T-helper 17 cell (primary cell): ENCODE measurements at regions not wholly inside any gene's neighbourhood (a gene's known extent, or its start where the extent isn't known, plus 50 kb on each side); places are given as distances from the start of the nearest gene placed in this dataset.
"Not testable (repeated sequence)": the region's sequence is repeated elsewhere in the genome, so short reads cannot be mapped to it uniquely, and the experiment has no call there.

ENCODE experiments used
- ATAC-seq: fragments of 150-1000 bp; cut with Tn5 transposase; 2 replicates; pipeline ENCODE4 v1.10.0; 2021; ENCODE audit warnings: mild to moderate bottlenecking, moderate library complexity
- DNase-seq, 3 donors: peaks; one replicate each; pipeline versions ENCODE4 v3.0.0 to v3.0.0-alpha.2; 2020 to 2021
- H3K9me3 ChIP-seq: one replicate; pipeline ENCODE4 v1.7.0; 2013; ENCODE audit warnings: low read length, mild to moderate bottlenecking; ENCODE audit not compliant: control insufficient read depth, poor library complexity, severe bottlenecking
- H3K27ac Mint-ChIP-seq: one replicate; pipeline ENCODE4 v1.8.0; 2022; ENCODE audit warnings: mild to moderate bottlenecking, moderate library complexity, mixed read lengths
- H3K27me3 Mint-ChIP-seq: one replicate; pipeline ENCODE4 v1.8.0; 2022; ENCODE audit warnings: mixed read lengths
- H3K36me3 Mint-ChIP-seq: one replicate; pipeline ENCODE4 v1.8.0; 2022; ENCODE audit warnings: low read depth, mixed read lengths
- H3K4me1 Mint-ChIP-seq: one replicate; pipeline ENCODE4 v1.8.0; 2022; ENCODE audit warnings: mild to moderate bottlenecking, mixed read lengths
- H3K4me3 Mint-ChIP-seq: one replicate; pipeline ENCODE4 v1.8.0; 2022; ENCODE audit warnings: mild to moderate bottlenecking, moderate library complexity, mixed read lengths

GRCh38 chr4:97309121-97309520, 834.2 kb downstream of the STPG2 start:
- Mint-ChIP-seq H3K4me3 (no peak overlapping the region), H3K27ac (no peak overlapping the region), H3K27me3 (no peaks in the 10 kb centered on the region), H3K4me1 (no peaks in the 10 kb centered on the region), H3K36me3 (no peaks in the 10 kb centered on the region)
- no peaks in the 10 kb centered on the region for H3K9me3 ChIP-seq
- ATAC-seq (no peak), DNase-seq (no peak)

- no peak for DNase-seq
- Mint-ChIP-seq H3K4me1 (no peaks in the 10 kb centered on the region), H3K36me3 (no peaks in the 10 kb centered on the region), H3K4me3 (no peak overlapping the region), H3K27ac (no peak overlapping the region), H3K27me3 (no peaks in the 10 kb centered on the region)
- no peak for ATAC-seq
- H3K9me3 ChIP-seq = no peaks in the 10 kb centered on the region
These were observed 826.1 kb downstream of the STPG2 start for GRCh38 chr4:97317201-97317600.

- DNase-seq = no peak
- H3K4me3 Mint-ChIP-seq = no peak overlapping the region
These were observed 825.6 kb downstream of the STPG2 start for GRCh38 chr4:97317671-97318070.

GRCh38 chr4:97325751-97326150, 817.5 kb downstream of the STPG2 start:
- not testable (repeated sequence) for DNase-seq

More at GRCh38 chr4:97317671-97318070, 825.6 kb downstream of the STPG2 start:
- H3K36me3 Mint-ChIP-seq = no peaks in the 10 kb centered on the region
- no peaks in the 10 kb centered on the region for H3K27me3 Mint-ChIP-seq
- H3K4me1 Mint-ChIP-seq = no peaks in the 10 kb centered on the region
- H3K27ac Mint-ChIP-seq = no peak overlapping the region
- no peak for ATAC-seq
- no peaks in the 10 kb centered on the region for H3K9me3 ChIP-seq

GRCh38 chr4:97330917-97331316, 812.4 kb downstream of the STPG2 start:
- ATAC-seq (no peak), DNase-seq (no peak)
- no peak overlapping the region for H3K27ac Mint-ChIP-seq
- H3K27me3 Mint-ChIP-seq = no peaks in the 10 kb centered on the region
- no peak overlapping the region for H3K4me3 Mint-ChIP-seq
- H3K4me1 Mint-ChIP-seq = no peaks in the 10 kb centered on the region
- no peaks in the 10 kb centered on the region for H3K9me3 ChIP-seq
- no peaks in the 10 kb centered on the region for H3K36me3 Mint-ChIP-seq

More at GRCh38 chr4:97325751-97326150, 817.5 kb downstream of the STPG2 start:
- not testable (repeated sequence) for H3K27ac Mint-ChIP-seq, ATAC-seq, H3K4me1 Mint-ChIP-seq, H3K36me3 Mint-ChIP-seq, H3K4me3 Mint-ChIP-seq, H3K27me3 Mint-ChIP-seq, H3K9me3 ChIP-seq

- DNase-seq (no peak), ATAC-seq (no peak)
- Mint-ChIP-seq H3K36me3 (no peaks in the 10 kb centered on the region), H3K4me1 (no peaks in the 10 kb centered on the region), H3K27me3 (no peaks in the 10 kb centered on the region), H3K27ac (no peak overlapping the region), H3K4me3 (no peak overlapping the region)
- no peaks in the 10 kb centered on the region for H3K9me3 ChIP-seq
These were observed 808.9 kb downstream of the STPG2 start for GRCh38 chr4:97334348-97334747.

- H3K9me3 ChIP-seq = no peaks in the 10 kb centered on the region
- Mint-ChIP-seq H3K4me1 (no peaks in the 10 kb centered on the region), H3K27me3 (no peaks in the 10 kb centered on the region), H3K27ac (no peak overlapping the region), H3K36me3 (no peaks in the 10 kb centered on the region), H3K4me3 (no peak overlapping the region)
- ATAC-seq (no peak), DNase-seq (no peak)
These were observed 793.6 kb downstream of the STPG2 start for GRCh38 chr4:97349468-97350186.

GRCh38 chr4:97353876-97354275, 789.4 kb downstream of the STPG2 start:
- Mint-ChIP-seq H3K4me3 (no peak overlapping the region), H3K27ac (no peak overlapping the region), H3K36me3 (no peaks in the 10 kb centered on the region), H3K27me3 (no peaks in the 10 kb centered on the region), H3K4me1 (no peaks in the 10 kb centered on the region)
- DNase-seq (no peak), ATAC-seq (no peak)
- no peaks in the 10 kb centered on the region for H3K9me3 ChIP-seq

GRCh38 chr4:97359826-97360225, 783.5 kb downstream of the STPG2 start:
- DNase-seq = no peak
- H3K4me3 Mint-ChIP-seq = no peak overlapping the region

GRCh38 chr4:97360733-97361132, 782.5 kb downstream of the STPG2 start:
- Mint-ChIP-seq H3K36me3 (no peaks in the 10 kb centered on the region), H3K27ac (no peak overlapping the region), H3K4me3 (no peak overlapping the region), H3K27me3 (no peaks in the 10 kb centered on the region), H3K4me1 (no peaks in the 10 kb centered on the region)
- ATAC-seq (no peak), DNase-seq (no peak)
- no peaks in the 10 kb centered on the region for H3K9me3 ChIP-seq

More at GRCh38 chr4:97359826-97360225, 783.5 kb downstream of the STPG2 start:
- H3K27ac Mint-ChIP-seq = no peak overlapping the region
- H3K4me1 Mint-ChIP-seq = no peaks in the 10 kb centered on the region
- no peaks in the 10 kb centered on the region for H3K9me3 ChIP-seq
- H3K27me3 Mint-ChIP-seq = no peaks in the 10 kb centered on the region
- no peaks in the 10 kb centered on the region for H3K36me3 Mint-ChIP-seq
- no peak for ATAC-seq

- ATAC-seq (no peak), DNase-seq (no peak)
- H3K4me3 Mint-ChIP-seq = no peak overlapping the region
- H3K9me3 ChIP-seq = no peaks in the 10 kb centered on the region
- no peaks in the 10 kb centered on the region for H3K4me1 Mint-ChIP-seq
- no peaks in the 10 kb centered on the region for H3K36me3 Mint-ChIP-seq
- H3K27me3 Mint-ChIP-seq = no peaks in the 10 kb centered on the region
- no peak overlapping the region for H3K27ac Mint-ChIP-seq
These were observed 775.4 kb downstream of the STPG2 start for GRCh38 chr4:97367878-97368277.

- no peaks in the 10 kb centered on the region for H3K27me3 Mint-ChIP-seq
- no peaks in the 10 kb centered on the region for H3K4me1 Mint-ChIP-seq
These were observed 772.7 kb downstream of the STPG2 start for GRCh38 chr4:97370568-97370967.

GRCh38 chr4:97374526-97374925, 768.8 kb downstream of the STPG2 start:
- DNase-seq = no peak
- H3K9me3 ChIP-seq = no peaks in the 10 kb centered on the region
- Mint-ChIP-seq H3K4me1 (no peaks in the 10 kb centered on the region), H3K27ac (no peak overlapping the region), H3K27me3 (no peaks in the 10 kb centered on the region), H3K4me3 (no peak overlapping the region), H3K36me3 (no peaks in the 10 kb centered on the region)
- ATAC-seq = no peak

More at GRCh38 chr4:97370568-97370967, 772.7 kb downstream of the STPG2 start:
- H3K9me3 ChIP-seq = no peaks in the 10 kb centered on the region
- no peak for DNase-seq
- no peak for ATAC-seq
- no peak overlapping the region for H3K27ac Mint-ChIP-seq
- H3K36me3 Mint-ChIP-seq = no peaks in the 10 kb centered on the region
- H3K4me3 Mint-ChIP-seq = no peak overlapping the region

GRCh38 chr4:97386969-97387368, 756.3 kb downstream of the STPG2 start:
- no peaks in the 10 kb centered on the region for H3K27me3 Mint-ChIP-seq
- no peaks in the 10 kb centered on the region for H3K4me1 Mint-ChIP-seq
- H3K27ac Mint-ChIP-seq = no peak overlapping the region
- no peaks in the 10 kb centered on the region for H3K9me3 ChIP-seq
- DNase-seq (no peak), ATAC-seq (no peak)
- H3K4me3 Mint-ChIP-seq = no peak overlapping the region
- H3K36me3 Mint-ChIP-seq = no peaks in the 10 kb centered on the region
